Glomerular endothelial cell (primary cell): ENCODE measurements at regions not wholly inside any gene's neighbourhood (a gene's known extent, or its start where the extent isn't known, plus 50 kb on each side); places are given as distances from the start of the nearest gene placed in this dataset.

Experiments
- DNase-seq: peaks from one replicate; pipeline ENCODE4 v3.0.0-alpha.2; 2011; ENCODE audit warnings: low read depth, low spot score; ENCODE audit errors: extremely low read depth

GRCh38 chr5:61683148-61683547 lies 351.1 kb downstream of the ZSWIM6 start:
- no peak for DNase-seq

- DNase-seq, result no peak
These were observed 351.9 kb downstream of the ZSWIM6 start for GRCh38 chr5:61683926-61684325.

DNA sequence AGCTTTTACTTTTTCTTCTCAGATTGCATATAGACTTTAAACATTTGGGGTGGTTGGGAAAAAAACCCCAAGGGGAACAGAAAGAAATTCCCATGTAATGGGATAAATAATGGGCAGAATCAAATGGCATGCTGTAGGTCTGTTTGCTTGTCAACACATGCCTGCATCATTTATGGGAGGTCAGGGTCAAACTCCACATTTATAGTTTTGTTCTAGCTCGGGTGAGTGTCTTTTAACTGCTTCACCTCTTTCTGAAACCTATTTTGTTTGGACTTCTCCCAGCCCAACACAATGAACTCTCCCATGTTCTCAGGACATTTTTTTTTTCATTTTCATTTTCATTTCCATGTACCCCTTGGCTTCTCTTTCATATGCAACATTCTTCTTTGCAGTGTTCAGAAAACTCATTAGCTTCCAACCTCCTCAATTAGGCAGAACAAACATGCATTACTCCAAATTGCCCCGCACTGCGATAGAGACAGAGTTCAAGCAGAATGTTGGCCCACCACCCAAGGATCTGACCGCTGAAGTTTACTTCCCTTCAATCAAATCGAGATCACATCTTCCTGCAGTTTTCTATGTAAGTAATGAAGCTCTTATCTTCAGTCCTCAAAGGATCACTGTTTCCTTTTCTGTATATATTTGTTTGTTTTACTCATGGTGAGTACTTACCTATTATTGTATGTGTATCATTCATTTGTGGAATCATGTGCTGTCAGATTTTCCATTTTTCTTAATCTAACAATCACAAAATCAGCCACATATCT lies 354.6 kb downstream of the ZSWIM6 start:
- DNase-seq, result no peak

DNA sequence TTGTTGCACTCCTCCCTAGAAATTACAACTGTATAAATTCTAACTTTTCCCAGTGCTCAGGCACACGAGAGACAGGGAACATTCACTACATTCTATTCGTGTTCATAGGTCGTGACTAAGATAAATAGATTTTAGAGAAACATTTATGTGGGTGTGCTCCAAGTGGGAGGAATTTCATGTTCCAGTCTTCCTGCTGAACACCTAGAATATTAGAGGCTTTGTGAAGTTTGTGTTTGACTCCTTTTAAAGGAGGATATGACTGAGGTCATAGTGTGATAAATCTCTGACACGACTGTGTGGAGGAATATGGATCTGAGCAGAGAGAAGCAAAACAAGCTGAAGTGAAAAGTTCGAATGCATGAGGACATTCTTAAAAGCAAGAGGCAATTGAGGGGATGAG lies 355.3 kb downstream of the ZSWIM6 start:
- DNase-seq, result no peak

- no peak for DNase-seq
These were observed 357.2 kb downstream of the ZSWIM6 start for GRCh38 chr5:61689153-61689846.

DNA sequence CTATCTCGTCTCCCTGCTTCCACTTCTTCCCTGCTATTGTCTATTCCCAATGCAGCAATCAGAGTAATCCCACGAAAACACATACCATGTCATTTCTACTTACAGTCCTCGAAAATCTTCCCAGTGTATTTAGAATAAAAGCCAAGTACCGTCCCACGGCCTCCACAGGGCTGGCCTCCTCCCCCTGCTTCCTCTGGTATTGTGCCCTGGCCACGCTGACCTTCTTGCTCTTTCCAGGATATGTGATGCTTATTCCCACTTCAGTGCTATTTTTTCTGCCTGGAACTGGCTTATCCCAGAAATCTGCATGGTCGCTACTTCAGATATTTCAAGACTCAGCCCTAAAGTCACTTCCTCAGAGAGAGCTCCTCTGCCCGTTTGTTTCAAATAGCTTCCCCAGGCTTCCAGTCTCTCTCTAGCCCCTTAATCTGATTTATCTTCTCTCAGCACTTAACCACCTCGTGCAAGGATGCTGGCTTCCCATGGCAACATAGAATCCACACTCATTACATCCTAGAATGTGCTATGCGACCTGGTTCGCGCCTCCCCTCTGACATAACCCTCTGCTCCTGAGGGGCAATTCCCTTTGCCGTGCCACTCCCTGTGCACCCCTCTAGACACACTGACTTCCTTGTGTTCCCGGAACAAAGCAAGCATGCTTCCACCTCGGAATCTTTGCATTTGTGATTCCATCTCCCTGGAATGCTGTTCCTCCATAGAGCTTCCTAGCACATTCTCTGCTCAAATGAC lies 365.9 kb downstream of the ZSWIM6 start:
- no peak for DNase-seq

- no peak for DNase-seq
These were observed 370.0 kb downstream of the ZSWIM6 start for GRCh38 chr5:61701877-61702602.

- no peak for DNase-seq
These were observed 370.7 kb downstream of the ZSWIM6 start for GRCh38 chr5:61702784-61703183.

GRCh38 chr5:61704289-61704688 lies 372.2 kb downstream of the ZSWIM6 start:
- DNase-seq, result no peak

DNA sequence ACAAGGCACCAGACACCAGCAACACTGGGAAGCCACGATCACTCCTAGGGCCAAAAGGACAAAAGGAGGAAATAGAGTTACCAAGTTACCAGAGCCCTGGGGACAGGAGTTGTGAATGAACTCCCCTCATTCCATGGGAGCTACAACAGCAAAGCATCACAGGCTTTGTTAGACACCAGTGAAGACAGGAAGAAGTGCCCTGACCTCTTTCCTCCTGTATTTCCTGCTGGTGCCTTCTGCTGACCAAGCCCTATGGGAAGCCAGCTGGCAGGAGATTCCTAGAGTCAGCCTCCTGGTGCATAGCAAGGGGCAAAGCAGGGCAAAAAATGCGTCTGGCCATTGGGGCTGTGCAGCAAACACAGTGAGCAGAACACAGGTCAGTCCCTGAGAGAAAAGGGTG lies 374.7 kb downstream of the ZSWIM6 start:
- no peak for DNase-seq

DNA sequence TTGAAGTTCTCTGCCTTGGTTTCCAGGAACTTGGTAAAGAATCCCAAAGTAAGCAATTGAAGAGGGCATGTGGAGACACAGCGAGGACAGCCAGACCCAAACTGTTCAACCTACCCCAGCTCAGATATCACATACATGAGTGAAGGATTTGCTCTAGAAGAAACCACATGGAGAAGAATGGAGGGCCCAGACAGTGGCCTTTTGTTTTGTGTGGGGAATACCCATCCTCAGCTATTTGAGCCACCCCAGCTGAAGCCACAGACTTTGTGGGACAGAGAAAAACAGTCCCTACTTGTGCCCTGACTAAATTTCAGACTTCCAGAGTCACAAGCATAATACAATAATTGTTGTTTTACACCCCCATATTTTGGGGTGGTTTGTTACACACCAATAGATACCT lies 387.1 kb downstream of the ZSWIM6 start:
- no peak for DNase-seq

- no peak for DNase-seq
These were observed 388.8 kb downstream of the ZSWIM6 start for GRCh38 chr5:61720829-61721228.

DNA sequence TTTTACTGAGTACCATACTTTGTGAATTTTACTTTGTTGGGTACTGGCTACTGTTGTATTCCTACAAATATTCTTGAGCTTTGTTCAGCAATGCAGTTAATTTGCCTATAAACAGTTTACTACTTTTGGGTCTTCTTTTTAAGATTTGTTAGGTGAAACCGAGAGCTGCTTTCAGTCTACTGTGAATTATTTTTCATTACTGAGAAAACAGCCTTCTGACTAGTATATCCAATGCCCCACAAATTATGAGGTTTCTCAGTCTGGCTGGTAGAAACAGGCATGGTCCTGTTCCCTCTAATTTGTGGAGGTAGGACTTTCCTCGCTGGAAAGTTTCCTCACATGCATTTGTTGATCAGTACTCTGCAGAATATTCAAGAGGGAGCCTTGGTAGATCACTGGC lies 392.0 kb downstream of the ZSWIM6 start:
- no peak for DNase-seq

GRCh38 chr5:61728287-61728686 lies 396.2 kb downstream of the ZSWIM6 start:
- no peak for DNase-seq

DNA sequence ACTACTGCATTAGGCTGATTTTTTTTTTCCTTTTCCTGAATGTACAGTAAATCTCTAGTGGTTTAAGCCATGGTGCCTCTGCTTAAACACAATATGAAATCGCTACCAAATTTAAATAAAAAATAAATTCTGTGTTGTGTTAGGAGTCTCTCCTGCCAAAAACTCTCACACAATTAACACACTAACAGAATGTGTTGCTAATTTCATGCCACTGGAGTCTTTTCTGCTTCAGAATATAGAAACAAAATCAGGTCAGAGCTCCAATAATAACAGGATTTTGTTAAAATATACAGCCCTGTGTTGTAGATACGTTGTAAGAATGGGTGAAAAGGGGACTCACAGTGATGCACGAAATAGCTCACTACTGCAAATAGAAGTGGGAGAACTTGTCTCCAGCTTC lies 398.8 kb downstream of the ZSWIM6 start:
- DNase-seq, result no peak

DNA sequence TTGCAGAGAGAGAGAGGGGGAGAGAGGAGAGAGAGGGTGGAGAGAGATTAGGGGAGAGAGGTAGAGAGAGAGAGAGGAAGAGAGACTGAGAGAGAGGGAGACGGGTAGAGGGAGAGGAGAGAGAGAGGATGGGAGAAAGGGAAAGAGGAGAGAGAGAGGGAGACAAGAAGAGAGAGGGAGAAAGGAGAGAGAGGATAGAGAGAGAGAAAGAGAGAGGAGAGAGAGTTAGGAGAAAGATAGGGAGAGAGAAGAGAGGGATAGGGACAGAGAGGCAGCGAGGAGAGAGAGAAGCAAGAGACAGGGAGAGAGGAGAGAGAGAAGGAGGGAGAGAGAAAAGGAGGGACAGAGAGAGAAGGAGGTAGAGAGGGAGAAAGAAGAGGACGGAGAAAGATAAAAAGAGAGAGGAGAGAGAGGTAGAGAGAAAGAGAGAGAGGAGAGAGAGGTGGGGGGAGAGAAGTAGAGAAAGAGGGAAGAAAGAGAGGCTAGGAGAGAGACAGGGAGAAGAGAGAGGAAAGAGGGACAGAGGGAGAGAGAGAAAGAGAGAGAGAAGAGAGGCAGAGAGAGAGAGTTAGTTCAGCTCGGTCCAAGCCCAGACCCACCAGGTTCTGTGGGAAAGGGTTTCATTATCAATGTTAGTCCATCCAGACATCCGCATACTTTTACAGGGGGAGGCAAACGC lies 399.3 kb downstream of the ZSWIM6 start:
- no peak for DNase-seq

GRCh38 chr5:61731946-61732314 lies 399.9 kb downstream of the ZSWIM6 start:
- no peak for DNase-seq

GRCh38 chr5:61732369-61732768 lies 400.3 kb downstream of the ZSWIM6 start:
- no peak for DNase-seq

DNA sequence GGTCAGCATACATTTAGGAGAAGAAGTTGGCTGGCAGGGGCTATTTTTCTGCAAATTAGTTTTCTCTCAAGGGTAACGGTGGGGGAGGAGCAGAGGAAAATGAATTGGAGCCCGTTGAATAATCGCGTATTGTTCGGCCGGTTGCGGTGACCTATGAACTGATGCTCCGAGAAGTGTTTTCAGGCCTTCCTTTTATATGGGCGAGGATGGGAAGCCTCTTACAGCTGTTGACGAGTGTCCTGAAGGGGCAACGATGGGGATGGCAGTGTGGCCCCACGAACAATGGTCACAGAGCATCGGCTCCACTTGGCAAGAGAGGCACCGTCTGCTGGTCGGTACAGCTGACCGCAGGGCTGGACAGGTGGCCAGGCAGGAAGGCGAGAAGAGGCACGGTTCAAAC lies 400.7 kb downstream of the ZSWIM6 start:
- no peak for DNase-seq

DNA sequence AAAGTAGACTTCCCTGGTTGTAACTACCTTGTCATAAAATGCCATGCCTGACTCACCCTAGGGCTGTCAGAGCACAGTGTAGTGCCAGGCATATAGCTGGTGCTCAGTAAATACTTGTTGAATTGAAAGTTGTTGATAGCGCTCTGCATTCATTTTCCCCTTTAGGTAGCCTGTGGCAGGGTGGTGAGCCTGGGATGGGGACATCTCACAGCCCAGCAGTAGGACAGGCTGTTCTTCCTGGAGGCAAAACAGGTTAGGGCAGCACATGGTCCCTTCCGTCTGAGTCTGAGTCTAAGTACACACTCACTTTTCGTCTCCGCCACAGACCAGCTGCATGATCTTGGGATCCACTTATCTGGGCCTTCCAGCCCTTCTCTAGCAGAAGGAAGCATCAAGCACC lies 401.9 kb downstream of the ZSWIM6 start:
- no peak for DNase-seq

DNA sequence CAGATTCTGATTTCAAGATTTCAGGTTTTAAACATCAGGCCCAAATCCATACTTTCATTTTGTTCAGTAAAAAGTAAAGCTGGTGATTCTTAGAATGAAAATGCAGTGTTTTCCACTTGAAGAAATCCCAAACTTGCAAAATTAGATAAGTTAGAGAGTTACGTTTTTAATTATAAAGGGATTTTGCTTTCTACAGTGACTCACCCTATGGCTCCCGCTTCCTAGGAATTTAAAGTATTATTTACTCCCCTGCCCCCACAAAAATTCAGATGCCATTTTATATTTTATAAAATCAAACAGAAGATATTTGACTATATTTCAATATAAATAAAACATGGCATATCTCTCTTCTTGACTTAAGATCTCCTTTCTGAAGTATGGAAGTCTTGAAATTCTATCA lies 402.9 kb downstream of the ZSWIM6 start:
- DNase-seq, result no peak
